Right forelimb (tissue), 1 donor: ENCODE measurements at regions not wholly inside any gene's neighbourhood (a gene's known extent, or its start where the extent isn't known, plus 50 kb on each side); places are given as distances from the start of the nearest gene placed in this dataset.

Experiments used
- DNase-seq: peaks from one replicate; pipeline ENCODE4 v3.0.0-alpha.2; 2018

GRCh38 chr11:32279672-32280071, 155.7 kb downstream of the WT1 start:
- DNase-seq = no peak

- DNase-seq = no peak
These were observed 155.0 kb downstream of the WT1 start for GRCh38 chr11:32280339-32280738.

GRCh38 chr11:32288276-32288675, 147.1 kb downstream of the WT1 start:
- no peak for DNase-seq

DNA sequence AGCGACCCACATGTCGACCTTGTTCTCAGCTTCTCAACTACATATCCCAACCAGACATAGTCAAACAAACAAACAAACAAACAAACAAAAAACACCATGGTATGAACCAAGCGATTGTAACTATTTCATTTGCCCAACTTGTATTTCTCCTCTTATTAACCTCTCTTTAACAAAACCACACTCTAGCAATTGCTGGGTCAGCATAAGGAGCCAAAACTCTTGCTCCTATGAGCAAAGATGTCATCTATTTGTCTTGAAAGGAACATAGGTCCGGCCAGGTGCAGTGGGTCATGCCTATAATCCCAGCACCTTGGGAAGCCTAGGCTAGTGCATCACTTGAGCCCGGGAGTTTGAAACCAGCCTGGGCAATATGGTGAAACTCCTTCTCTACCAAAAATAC, 145.6 kb downstream of the WT1 start:
- DNase-seq = no peak

- DNase-seq = no peak
These were observed 144.6 kb downstream of the WT1 start for GRCh38 chr11:32290783-32291182.

DNA sequence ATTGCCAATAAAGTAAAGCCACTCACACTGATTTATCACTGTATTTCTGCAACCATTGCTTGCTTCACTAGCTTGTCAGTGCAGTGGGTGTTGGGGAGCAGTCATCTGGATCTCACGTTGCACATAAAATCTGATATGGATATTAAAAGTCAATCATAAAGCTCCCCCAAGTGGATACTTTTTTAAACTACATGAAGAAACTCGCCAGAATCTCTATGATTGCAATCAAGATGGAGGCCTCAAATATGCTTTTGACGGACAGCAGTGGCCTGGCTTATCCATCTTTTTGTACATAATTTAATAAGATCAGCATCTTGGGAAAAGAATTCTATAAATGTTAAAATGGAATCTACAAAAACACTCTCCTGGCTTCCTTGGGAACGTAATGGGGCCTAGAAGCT, 137.7 kb downstream of the WT1 start:
- DNase-seq = no peak

DNA sequence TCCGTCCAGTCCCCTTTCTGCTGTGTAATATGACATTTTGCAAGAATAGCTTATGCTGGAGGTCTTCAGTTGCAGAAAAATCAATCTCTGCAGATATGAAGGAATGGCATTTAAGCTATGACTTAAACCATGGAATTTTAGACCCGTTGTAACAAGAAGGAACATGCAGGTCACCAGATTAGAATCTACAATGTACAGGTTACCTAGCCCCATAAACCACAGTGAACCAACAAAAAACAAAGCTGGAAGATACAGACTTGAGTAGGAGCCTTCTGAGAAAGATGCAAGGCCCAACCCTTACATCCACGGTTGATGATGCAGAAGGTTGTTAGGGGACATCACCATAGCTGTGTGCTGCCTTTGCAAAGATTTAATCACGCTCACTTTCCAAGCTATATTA, 132.5 kb downstream of the WT1 start:
- DNase-seq = no peak

- no peak for DNase-seq
These were observed 130.8 kb downstream of the WT1 start for GRCh38 chr11:32304521-32304920.

- DNase-seq = no peak
These were observed 129.9 kb downstream of the WT1 start for GRCh38 chr11:32305460-32305859.

- DNase-seq = no peak
These were observed 127.9 kb downstream of the WT1 start for GRCh38 chr11:32307471-32307870.

DNA sequence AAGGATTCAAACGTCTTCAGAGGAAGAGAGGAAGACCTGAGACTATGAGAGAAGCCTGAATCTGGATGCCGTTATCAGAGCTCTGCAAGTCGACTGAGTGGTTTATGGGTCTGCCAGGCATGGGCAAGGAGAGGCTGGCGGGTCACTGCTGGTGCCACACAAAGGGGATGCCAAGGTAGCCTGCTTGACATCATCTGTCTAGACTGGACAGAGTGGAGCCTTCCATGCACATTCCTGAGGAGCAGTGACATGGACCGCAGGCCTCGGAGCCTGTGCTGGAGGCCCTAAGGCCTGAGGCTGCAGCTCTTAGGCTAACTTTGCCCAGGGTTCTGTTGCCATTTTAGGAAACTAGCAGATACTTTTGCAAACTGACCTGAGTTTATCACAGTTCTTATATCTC, 127.4 kb downstream of the WT1 start:
- DNase-seq = no peak

DNA sequence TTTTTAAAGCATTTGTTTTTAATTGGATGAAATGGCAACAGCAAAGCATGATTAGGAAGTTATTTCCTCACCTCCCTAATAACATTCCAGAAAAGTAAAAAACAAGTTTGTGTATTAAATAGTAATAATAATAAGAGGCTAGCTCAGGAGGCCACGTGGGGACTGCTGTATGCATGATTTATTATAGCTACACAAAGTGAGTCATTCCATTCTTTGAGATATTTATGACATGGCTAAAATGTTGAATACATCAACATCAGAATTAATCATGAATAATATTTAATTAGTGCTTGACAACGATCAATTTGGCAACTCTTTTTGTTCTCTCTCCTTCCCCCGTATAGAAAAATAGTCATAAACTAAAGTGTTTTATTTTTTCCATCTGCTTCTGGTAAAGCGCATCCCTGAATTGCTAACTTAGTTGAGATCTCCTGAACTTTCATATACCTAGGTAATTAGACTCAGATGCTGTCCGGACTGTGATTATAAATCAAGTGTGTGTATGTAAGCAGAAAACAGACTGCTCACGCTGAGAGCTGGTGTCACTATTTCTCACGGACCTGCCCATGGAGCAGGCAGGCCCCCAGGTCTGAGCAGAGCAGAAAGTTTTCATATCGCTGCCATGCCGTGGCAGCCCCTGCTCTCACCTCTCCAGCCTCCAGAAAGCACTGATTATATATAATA, 125.7 kb downstream of the WT1 start:
- no peak for DNase-seq

DNA sequence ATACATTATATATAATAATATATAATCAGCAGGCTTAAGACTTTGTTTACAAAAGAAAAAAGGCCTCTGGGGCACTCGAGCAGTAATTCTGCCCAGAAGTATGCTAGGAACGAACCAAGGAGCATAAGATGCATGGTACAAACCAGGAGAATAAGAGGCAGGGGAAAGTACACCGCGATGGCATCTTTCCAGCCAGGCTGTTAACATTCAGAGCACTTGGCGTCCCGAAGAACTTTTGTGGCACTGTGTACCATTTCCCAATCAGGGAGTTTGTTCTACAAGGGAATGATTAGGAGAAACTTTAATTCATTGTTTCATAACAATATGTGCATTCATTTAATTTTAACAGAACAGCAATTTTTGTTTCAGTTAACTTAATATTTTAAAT, 125.1 kb downstream of the WT1 start:
- no peak for DNase-seq

DNA sequence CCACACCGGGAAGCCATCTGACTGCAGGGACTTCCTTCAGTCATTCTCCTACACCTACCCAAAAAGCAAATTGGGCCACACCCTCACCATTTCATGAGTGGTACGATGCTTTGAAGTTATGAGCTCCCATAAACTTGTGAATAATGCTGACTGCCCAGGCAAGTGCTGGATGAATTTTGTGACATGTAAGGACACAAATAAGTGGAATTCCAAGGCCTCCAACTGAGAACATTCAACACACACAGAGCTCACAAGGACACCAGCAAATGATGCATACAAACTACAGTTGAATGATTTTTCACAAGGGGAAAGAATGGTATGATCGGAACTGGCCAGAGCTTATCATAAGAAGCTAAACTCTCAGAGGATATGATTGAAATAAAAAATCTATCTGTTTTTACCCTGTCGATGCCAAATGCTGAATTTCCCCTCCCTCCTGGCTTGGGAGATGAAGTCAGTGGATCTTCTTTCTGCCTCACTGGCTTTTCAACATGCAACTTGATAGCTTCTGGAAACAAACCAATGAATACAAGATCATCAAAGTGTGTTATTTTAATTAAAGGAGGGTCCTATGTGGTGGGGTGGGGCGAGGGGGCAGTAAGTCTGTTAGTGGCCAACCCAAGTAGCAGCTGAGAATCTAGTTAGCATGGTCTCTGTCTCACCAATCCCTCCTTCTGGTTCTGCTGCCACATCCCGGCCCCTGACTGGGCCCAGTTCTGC, 123.8 kb downstream of the WT1 start:
- DNase-seq = no peak

DNA sequence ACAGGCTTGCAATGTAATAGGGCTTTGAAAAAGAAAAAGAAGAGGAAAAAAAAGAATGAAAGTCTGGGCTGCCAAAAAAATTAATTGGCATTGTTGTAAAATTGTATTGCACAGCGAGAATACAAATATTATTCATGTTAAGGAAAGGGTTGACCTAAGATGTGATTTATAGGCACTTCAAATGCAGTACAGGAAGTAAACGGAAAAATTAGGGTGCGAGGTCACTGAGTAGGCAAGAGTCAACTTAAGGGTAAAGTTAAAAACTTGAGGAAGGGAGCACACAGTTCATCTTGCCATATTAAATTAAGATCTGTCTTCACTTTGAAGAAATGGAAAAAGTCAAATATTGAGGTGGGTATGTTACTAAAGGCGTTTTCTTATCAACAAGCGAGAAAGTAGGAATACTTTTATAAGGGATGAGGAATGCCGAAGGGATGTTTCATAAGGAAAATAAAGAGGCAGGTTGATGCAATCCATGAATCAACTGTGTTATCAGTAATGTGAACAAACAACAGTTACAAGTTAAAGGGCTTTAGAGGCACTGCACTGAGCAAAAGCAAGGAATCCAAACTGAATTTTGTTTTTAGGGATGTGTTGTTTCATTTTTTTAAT, 123.0 kb downstream of the WT1 start:
- no peak for DNase-seq

GRCh38 chr11:32312865-32313403, 122.4 kb downstream of the WT1 start:
- no peak for DNase-seq

GRCh38 chr11:32313477-32313876, 121.9 kb downstream of the WT1 start:
- DNase-seq = no peak

DNA sequence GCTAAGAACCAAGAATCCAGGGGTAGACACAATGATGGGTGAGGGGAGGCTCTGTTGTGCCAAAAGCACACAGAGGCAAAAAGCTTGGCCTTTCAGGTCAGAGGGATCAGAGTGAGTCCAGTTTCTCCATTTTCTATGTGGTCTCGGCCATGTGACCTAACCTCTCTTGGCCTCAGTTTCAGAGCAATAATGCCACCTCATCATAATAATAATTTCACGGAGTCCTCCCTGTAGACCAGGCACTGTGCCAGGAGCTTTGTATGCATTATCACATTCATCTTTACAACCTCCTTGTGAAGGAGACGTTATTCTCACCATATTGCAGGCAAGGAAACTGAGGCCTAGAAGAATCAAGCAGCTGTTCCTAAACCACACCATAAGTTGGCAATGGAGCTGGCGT, 120.2 kb downstream of the WT1 start:
- no peak for DNase-seq

- DNase-seq = no peak
These were observed 119.1 kb downstream of the WT1 start for GRCh38 chr11:32316232-32316631.

DNA sequence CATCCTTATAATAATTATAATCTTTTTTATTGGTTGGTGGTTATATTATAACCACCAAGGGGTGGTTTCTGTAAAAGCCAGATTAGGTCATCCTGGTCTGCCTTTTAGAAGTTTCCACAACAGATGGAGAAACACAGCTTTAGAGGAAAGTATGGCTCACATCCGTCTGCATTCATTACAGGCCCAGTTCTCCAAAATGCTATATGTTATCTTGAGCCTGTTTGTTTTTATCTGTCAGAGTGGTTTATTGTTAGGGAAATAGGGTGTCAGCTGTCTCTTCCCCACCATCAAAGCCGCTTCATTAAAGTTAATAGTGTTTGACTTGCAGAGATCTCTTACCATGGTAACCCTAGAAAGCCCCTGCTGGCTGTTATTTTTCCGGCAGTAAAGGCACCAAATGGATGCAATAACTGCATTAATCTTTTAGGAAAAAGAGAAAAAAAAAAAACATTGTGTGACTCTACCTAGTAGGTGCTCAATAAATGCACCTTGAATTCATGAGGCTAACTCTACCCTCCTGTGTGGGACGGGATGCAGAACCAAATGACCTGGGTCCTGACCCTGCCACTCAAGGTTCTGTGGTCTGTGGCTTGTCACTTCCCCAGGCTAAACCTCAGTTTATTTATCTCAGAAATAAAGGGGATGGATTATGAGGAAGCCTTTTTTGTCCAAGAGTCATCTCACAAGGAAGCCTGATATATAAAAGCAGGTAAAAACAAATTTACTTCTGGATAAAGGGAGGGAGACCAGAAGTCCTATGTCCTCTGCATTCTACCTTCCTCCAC, 118.3 kb downstream of the WT1 start:
- no peak for DNase-seq

GRCh38 chr11:32317643-32318042, 117.7 kb downstream of the WT1 start:
- no peak for DNase-seq

DNA sequence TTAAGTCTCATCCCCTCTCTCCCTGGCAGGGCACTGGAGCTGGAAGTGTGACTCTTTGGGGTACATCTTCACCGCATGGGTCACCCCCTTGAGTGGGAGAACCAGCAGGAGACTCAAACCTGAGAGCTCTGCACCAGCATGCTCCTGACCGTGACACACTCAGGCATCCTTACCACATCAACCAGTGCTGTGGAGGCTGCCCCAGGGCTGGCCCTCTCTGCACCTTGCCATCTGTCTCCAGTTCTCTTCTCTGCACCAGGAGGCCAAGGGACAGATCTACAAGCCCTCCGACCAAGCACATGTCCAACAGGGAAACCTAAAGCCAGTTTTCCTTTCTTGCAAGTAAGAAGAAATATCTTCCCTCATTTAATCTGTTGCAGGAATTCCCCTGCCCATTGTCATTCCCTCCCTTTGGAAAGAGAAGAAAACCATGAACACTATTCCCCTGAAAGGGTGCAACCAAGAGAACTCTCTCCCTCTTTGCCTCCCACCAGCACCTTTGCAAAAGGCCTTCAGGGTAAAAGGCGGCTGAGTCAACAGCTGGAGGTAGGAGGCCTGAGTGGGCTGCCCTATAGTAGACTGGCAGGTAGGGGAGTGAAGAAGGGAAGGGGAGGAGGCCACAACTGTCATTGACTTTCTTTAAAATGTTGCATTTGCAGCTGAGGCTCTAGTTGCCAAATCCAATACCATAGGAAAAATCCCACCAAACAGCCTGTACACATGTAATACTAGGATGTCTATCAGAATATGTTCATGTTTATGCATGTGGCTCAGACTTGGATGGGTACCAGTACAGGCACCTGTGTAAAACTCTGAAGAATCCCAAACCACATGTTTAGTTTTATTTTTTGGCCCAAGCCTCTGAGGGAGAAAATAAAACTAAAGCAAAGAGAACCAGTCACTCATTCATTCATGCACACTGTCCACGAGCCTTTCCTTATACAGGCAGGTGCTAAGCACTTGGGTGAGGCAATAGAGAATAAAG, 117.0 kb downstream of the WT1 start:
- no peak for DNase-seq
